Lung (tissue), 11 donors: ENCODE measurements at regions not wholly inside any gene's neighbourhood (a gene's known extent, or its start where the extent isn't known, plus 50 kb on each side); places are given as distances from the start of the nearest gene placed in this dataset.

Experiments used
- ATAC-seq: fragments of 200-7000 bp; cut with Tn5 transposase; one replicate; pipeline ENCODE4 v1.9.1; 2020; ENCODE audit warnings: moderate number of reproducible peaks; ENCODE audit not compliant: insufficient read depth, low FRiP score
- DNase-seq, 3 donors: peaks; one replicate each; pipeline ENCODE4 v3.0.0-alpha.2; 2013 to 2017
- H3K27ac ChIP-seq, 2 donors: one replicate each; pipeline ENCODE4 v1.5.1; 2013; ENCODE audit warnings: mild to moderate bottlenecking in 2 of 2, moderate library complexity in 2 of 2, control low read depth in 1 of 2, inconsistent platforms in 1 of 2, low read depth in 1 of 2, low read length in 1 of 2
- H3K27me3 ChIP-seq, 3 donors: one replicate each; pipeline ENCODE4 v1.5.1; 2013; ENCODE audit warnings: low read length in 2 of 3; ENCODE audit not compliant: control insufficient read depth in 3 of 3, insufficient read depth in 3 of 3
- H3K36me3 ChIP-seq, 4 donors: one replicate each; pipeline ENCODE4 v1.5.1; 2013; ENCODE audit warnings: low read length in 4 of 4, mild to moderate bottlenecking in 1 of 4, moderate library complexity in 1 of 4; ENCODE audit not compliant: control insufficient read depth in 4 of 4, insufficient read depth in 4 of 4
- H3K4me1 ChIP-seq, 5 donors: one replicate each; pipeline ENCODE4 v1.5.1; 2013; ENCODE audit warnings: low read length in 5 of 5, mild to moderate bottlenecking in 2 of 5, moderate library complexity in 1 of 5; ENCODE audit not compliant: control insufficient read depth in 5 of 5, insufficient read depth in 5 of 5
- H3K4me3 ChIP-seq: one replicate; pipeline ENCODE4 v1.5.1; 2013; ENCODE audit warnings: mild to moderate bottlenecking, control low read depth, moderate library complexity
- H3K9ac ChIP-seq, 2 donors: one replicate each; pipeline ENCODE4 v1.5.1; 2013; ENCODE audit warnings: low read length in 2 of 2, control low read depth in 1 of 2; ENCODE audit not compliant: insufficient read depth in 1 of 2
- H3K9me3 ChIP-seq, 4 donors: one replicate each; pipeline ENCODE4 v1.5.1; 2013; ENCODE audit warnings: low read length in 3 of 4, mild to moderate bottlenecking in 1 of 4, moderate library complexity in 1 of 4; ENCODE audit not compliant: control insufficient read depth in 4 of 4, insufficient read depth in 3 of 4
- CTCF ChIP-seq: IDR thresholded peaks from 2 replicates; pipeline ENCODE4 v1.5.1; 2012; ENCODE audit warnings: mild to moderate bottlenecking; ENCODE audit errors: control extremely low read depth, extremely low read depth
- whole genome bisulfite sequencing, 2 donors: extraction: QIAGEN DNeasy Blood & Tissue Kit; methylation state at CpG; one replicate each; pipeline ENCODE4 v1.1.7; 2013; 5-methylcytosine and 5-hydroxymethylcytosine counted together
- donor health status: control.
- donor health status: control.
- donor health status: Bipolar disorder and iron deficiency.
- donor health status: healthy.
- donor health status: DM: yes; HTN: yes; CAD: no.

- DNase-seq, result no peak
- Histone ChIP-seq H3K27me3 (no peaks in the 10 kb centered on the region), H3K4me3 (no peak overlapping the region), H3K9me3 (peaks cover 0 to 5% (median 2%) of the 10 kb centered on the region in 4 donors), H3K4me1 (no peaks in the 10 kb centered on the region), H3K27ac (no peak overlapping the region), H3K36me3 (no peaks in the 10 kb centered on the region), H3K9ac (no peak overlapping the region)
- no peak for TF ChIP-seq CTCF
- no peak for ATAC-seq
- WGBS, 2 donors, result 75 to 91% methylated on average over 2 of the region's 2 CpGs
These were observed 150.0 kb downstream of the BTBD3 start for GRCh38 chr20:12067686-12068085.

- no peak overlapping the region for H3K27ac ChIP-seq
- H3K36me3 ChIP-seq, result no peaks in the 10 kb centered on the region
- peaks cover 0 to 5% (median 2%) of the 10 kb centered on the region in 4 donors for H3K9me3 ChIP-seq
- H3K4me3 ChIP-seq, result no peak overlapping the region
- WGBS, 2 donors, result 69 to 97% methylated on average over 1 of the region's 1 CpG
- no peak for TF ChIP-seq CTCF
- H3K27me3 ChIP-seq, result no peaks in the 10 kb centered on the region
- ATAC-seq, result no peak
- no peak overlapping the region for H3K9ac ChIP-seq
- no peaks in the 10 kb centered on the region for H3K4me1 ChIP-seq
- no peak for DNase-seq
These were observed 150.4 kb downstream of the BTBD3 start for GRCh38 chr20:12068121-12068520.

- ATAC-seq (no peak), DNase-seq (no peak)
- H3K36me3 ChIP-seq, result no peaks in the 10 kb centered on the region
- H3K4me3 ChIP-seq, result no peak overlapping the region
- no peaks in the 10 kb centered on the region for H3K4me1 ChIP-seq
- no peak overlapping the region for H3K27ac ChIP-seq
- no peak for TF ChIP-seq CTCF
- H3K27me3 ChIP-seq, result no peaks in the 10 kb centered on the region
- peaks cover 0 to 5% (median 2%) of the 10 kb centered on the region in 4 donors for H3K9me3 ChIP-seq
- 94 to 95% methylated on average over 7 of the region's 7 CpGs for WGBS, 2 donors
- H3K9ac ChIP-seq, result no peak overlapping the region
These were observed 151.5 kb downstream of the BTBD3 start for GRCh38 chr20:12069181-12069580.

- H3K9ac ChIP-seq, result no peak overlapping the region
- ATAC-seq, result no peak
- H3K4me1 ChIP-seq, result no peaks in the 10 kb centered on the region
- no peak overlapping the region for H3K27ac ChIP-seq
- WGBS, 2 donors, result 78 to 84% methylated on average over 8 of the region's 8 CpGs
- no peak overlapping the region for H3K4me3 ChIP-seq
- no peak for DNase-seq
- H3K27me3 ChIP-seq, result no peaks in the 10 kb centered on the region
- H3K36me3 ChIP-seq, result no peaks in the 10 kb centered on the region
- H3K9me3 ChIP-seq, result no peaks in the 10 kb centered on the region
- TF ChIP-seq CTCF, result no peak
These were observed 154.7 kb downstream of the BTBD3 start for GRCh38 chr20:12072221-12072953.
